HEK293T (cell line): ENCODE measurements at regions not wholly inside any gene's neighbourhood (a gene's known extent, or its start where the extent isn't known, plus 50 kb on each side); places are given as distances from the start of the nearest gene placed in this dataset.

Source experiments
- CTCF ChIA-PET: fragments of 350-600 bp; formaldehyde crosslinking; extraction: SDS; loops from one replicate; lab custom pipeline; 2021; ENCODE audit warnings: antibody characterized with exemption, inconsistent platforms; lab: Yijun Ruan, JAX
- POLR2A ChIA-PET: fragments of 350-600 bp; formaldehyde crosslinking; extraction: SDS; loops from one replicate; lab custom pipeline; 2020; ENCODE audit warnings: antibody characterized with exemption, inconsistent platforms; lab: Yijun Ruan, JAX
- DNase-seq: peaks from one replicate; pipeline ENCODE4 v3.0.0; 2012; ENCODE audit warnings: mixed read lengths; ENCODE audit errors: extremely low spot score
- ARNT ChIP-seq: fragments of 450-650 bp; IDR thresholded peaks from 2 replicates; pipeline ENCODE4 v1.6.1; 2017; ENCODE audit warnings: mild to moderate bottlenecking
- BHLHE40 ChIP-seq: fragments of 450-650 bp; IDR thresholded peaks from 2 replicates; pipeline ENCODE4 v1.6.1; 2016; ENCODE audit warnings: mild to moderate bottlenecking, moderate library complexity, borderline replicate concordance
- CTBP1 ChIP-seq: fragments of 450-650 bp; IDR thresholded peaks from 2 replicates; pipeline ENCODE4 v1.6.1; 2016; ENCODE audit warnings: borderline replicate concordance
- ELF4 ChIP-seq: fragments of 450-650 bp; IDR thresholded peaks from 2 replicates; pipeline ENCODE4 v1.6.1; 2017; ENCODE audit warnings: antibody characterized with exemption
- FOXA1 ChIP-seq: fragments of 450-650 bp; IDR thresholded peaks from 2 replicates; pipeline ENCODE4 v1.6.1; 2016; ENCODE audit warnings: mild to moderate bottlenecking
- FOXK2 ChIP-seq: fragments of 450-650 bp; IDR thresholded peaks from 2 replicates; pipeline ENCODE4 v1.6.1; 2016; ENCODE audit warnings: mild to moderate bottlenecking
- FOXM1 ChIP-seq: fragments of 450-650 bp; IDR thresholded peaks from 2 replicates; pipeline ENCODE4 v1.6.1; 2017; ENCODE audit warnings: mild to moderate bottlenecking, borderline replicate concordance
- HDGF ChIP-seq: fragments of 450-650 bp; IDR thresholded peaks from 2 replicates; pipeline ENCODE4 v1.6.1; 2017; ENCODE audit warnings: antibody characterized with exemption, borderline replicate concordance
- L3MBTL2 ChIP-seq: fragments of 450-650 bp; conservative IDR thresholded peaks from 2 replicates; pipeline ENCODE4 v1.6.1; 2016; ENCODE audit warnings: mild to moderate bottlenecking
- LEF1 ChIP-seq: fragments of 450-650 bp; IDR thresholded peaks from 2 replicates; pipeline ENCODE4 v1.6.1; 2017; ENCODE audit warnings: mild to moderate bottlenecking, borderline replicate concordance
- NFRKB ChIP-seq: fragments of 450-650 bp; IDR thresholded peaks from 2 replicates; pipeline ENCODE4 v1.6.1; 2016; ENCODE audit warnings: mild to moderate bottlenecking, moderate library complexity
- PKNOX1 ChIP-seq: fragments of 450-650 bp; IDR thresholded peaks from 2 replicates; pipeline ENCODE4 v1.6.1; 2016
- SP1 ChIP-seq: fragments of 450-650 bp; IDR thresholded peaks from 2 replicates; pipeline ENCODE4 v1.6.1; 2017
- SUZ12 ChIP-seq: fragments of 450-650 bp; IDR thresholded peaks from 2 replicates; pipeline ENCODE4 v1.6.1; 2016; ENCODE audit warnings: mild to moderate bottlenecking
- TARDBP ChIP-seq: fragments of 450-650 bp; IDR thresholded peaks from 2 replicates; pipeline ENCODE4 v1.6.1; 2016
- ZNF384 ChIP-seq: fragments of 450-650 bp; IDR thresholded peaks from 2 replicates; pipeline ENCODE4 v1.6.1; 2016

- POLR2A ChIA-PET, result no interaction called here
- DNase-seq, result no peak
- CTCF ChIA-PET, result no interaction called here
- TF ChIP-seq ARNT (no peak), BHLHE40 (no peak), L3MBTL2 (no peak), PKNOX1 (no peak), TARDBP (no peak), LEF1 (no peak), ELF4 (no peak), FOXM1 (no peak)
Measured at GRCh38 chrX:22627576-22627975, 354.9 kb downstream of the CBLL2 start.

- TF ChIP-seq ARNT (no peak), FOXM1 (no peak), FOXA1 (no peak), ELF4 (no peak), LEF1 (no peak), TARDBP (no peak), FOXK2 (no peak), NFRKB (no peak), ZNF384 (no peak), SUZ12 (no peak), L3MBTL2 (no peak), PKNOX1 (no peak), SP1 (no peak), CTBP1 (no peak), HDGF (no peak), BHLHE40 (no peak)
- DNase-seq, result no peak
- CTCF ChIA-PET, result interaction anchor here (0.8 kb wide), 1 partner anchor 510 kb away, joined by 4 read pairs; no protein-coding TSS in a partner anchor
- POLR2A ChIA-PET, result no interaction called here
Measured at GRCh38 chrX:22628275-22628674, 355.6 kb downstream of the CBLL2 start.

GRCh38 chrX:22629105-22629725 is 356.5 kb downstream of the CBLL2 start:
- ChIA-PET CTCF (no interaction called here), POLR2A (no interaction called here)
- no peak for TF ChIP-seq TARDBP
- no peak for TF ChIP-seq FOXM1
- TF ChIP-seq PKNOX1, result no peak
- no peak for TF ChIP-seq BHLHE40
- no peak for TF ChIP-seq FOXA1
- no peak for TF ChIP-seq ARNT
- no peak for TF ChIP-seq ZNF384
- TF ChIP-seq HDGF, result no peak
- TF ChIP-seq LEF1, result no peak
- no peak for TF ChIP-seq CTBP1
- TF ChIP-seq FOXK2, result no peak
- no peak for DNase-seq

GRCh38 chrX:22634083-22634482 is 361.4 kb downstream of the CBLL2 start:
- DNase-seq, result no peak
- ChIA-PET POLR2A (no interaction called here), CTCF (no interaction called here)
- no peak for TF ChIP-seq CTBP1
- no peak for TF ChIP-seq LEF1
- TF ChIP-seq TARDBP, result no peak
- TF ChIP-seq HDGF, result no peak
- TF ChIP-seq NFRKB, result no peak
- TF ChIP-seq L3MBTL2, result no peak
- TF ChIP-seq SUZ12, result no peak
- no peak for TF ChIP-seq BHLHE40
- no peak for TF ChIP-seq FOXM1

- no peak for DNase-seq
- TF ChIP-seq LEF1, result no peak
- no peak for TF ChIP-seq ZNF384
- TF ChIP-seq FOXA1, result no peak
- TF ChIP-seq HDGF, result no peak
- POLR2A ChIA-PET, result no interaction called here
- CTCF ChIA-PET, result no interaction called here
Measured at GRCh38 chrX:22634751-22635150, 362.0 kb downstream of the CBLL2 start.

- no peak for DNase-seq
- TF ChIP-seq FOXK2 (no peak), SUZ12 (no peak), ZNF384 (no peak)
- POLR2A ChIA-PET, result no interaction called here
- CTCF ChIA-PET, result no interaction called here
Measured at GRCh38 chrX:22648281-22648680, 351.5 kb upstream of the DDX53 start.

- ChIA-PET CTCF (interaction anchor here (1.5 kb wide), 1 partner anchor 24 kb away, joined by 3 read pairs; no protein-coding TSS in a partner anchor), POLR2A (no interaction called here)
- no peak for DNase-seq
- TF ChIP-seq BHLHE40 (no peak), FOXA1 (no peak), FOXK2 (no peak), ARNT (no peak), L3MBTL2 (no peak), CTBP1 (no peak), NFRKB (no peak), ZNF384 (no peak), SUZ12 (no peak)
Measured at GRCh38 chrX:22650691-22651090, 349.1 kb upstream of the DDX53 start.
